Fibroblast of mammary gland (primary cell): ENCODE measurements at regions not wholly inside any gene's neighbourhood (a gene's known extent, or its start where the extent isn't known, plus 50 kb on each side); places are given as distances from the start of the nearest gene placed in this dataset.

Experiments
- DNase-seq: peaks from one replicate; pipeline ENCODE4 v3.0.0-alpha.2; 2010; ENCODE audit warnings: low read depth
- H3K4me3 ChIP-seq: 2 replicates; pipeline ENCODE4 v1.5.1; 2011; ENCODE audit warnings: low read depth, mild to moderate bottlenecking, low read length, moderate library complexity; ENCODE audit not compliant: control insufficient read depth
- TF ChIP-seq, protein P1 (sequence below): conservative IDR thresholded peaks from 2 replicates; pipeline ENCODE4 v1.5.1; 2011; ENCODE audit warnings: low read depth, low read length, inconsistent platforms; ENCODE audit not compliant: control insufficient read depth, insufficient read depth

GRCh38 chr18:53935399-53935798 lies 289.1 kb downstream of the MBD2 start:
- H3K4me3 ChIP-seq = no peak overlapping the region
- TF ChIP-seq, protein P1, sequence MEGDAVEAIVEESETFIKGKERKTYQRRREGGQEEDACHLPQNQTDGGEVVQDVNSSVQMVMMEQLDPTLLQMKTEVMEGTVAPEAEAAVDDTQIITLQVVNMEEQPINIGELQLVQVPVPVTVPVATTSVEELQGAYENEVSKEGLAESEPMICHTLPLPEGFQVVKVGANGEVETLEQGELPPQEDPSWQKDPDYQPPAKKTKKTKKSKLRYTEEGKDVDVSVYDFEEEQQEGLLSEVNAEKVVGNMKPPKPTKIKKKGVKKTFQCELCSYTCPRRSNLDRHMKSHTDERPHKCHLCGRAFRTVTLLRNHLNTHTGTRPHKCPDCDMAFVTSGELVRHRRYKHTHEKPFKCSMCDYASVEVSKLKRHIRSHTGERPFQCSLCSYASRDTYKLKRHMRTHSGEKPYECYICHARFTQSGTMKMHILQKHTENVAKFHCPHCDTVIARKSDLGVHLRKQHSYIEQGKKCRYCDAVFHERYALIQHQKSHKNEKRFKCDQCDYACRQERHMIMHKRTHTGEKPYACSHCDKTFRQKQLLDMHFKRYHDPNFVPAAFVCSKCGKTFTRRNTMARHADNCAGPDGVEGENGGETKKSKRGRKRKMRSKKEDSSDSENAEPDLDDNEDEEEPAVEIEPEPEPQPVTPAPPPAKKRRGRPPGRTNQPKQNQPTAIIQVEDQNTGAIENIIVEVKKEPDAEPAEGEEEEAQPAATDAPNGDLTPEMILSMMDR = no peak
- DNase-seq = no peak

- TF ChIP-seq, protein P1 = no peak
- no peak overlapping the region for H3K4me3 ChIP-seq
Measured at GRCh38 chr18:53920312-53921075, 304.0 kb downstream of the MBD2 start.

GRCh38 chr18:53918091-53918490 lies 306.4 kb downstream of the MBD2 start:
- H3K4me3 ChIP-seq = no peak overlapping the region
- no peak for DNase-seq
- TF ChIP-seq, protein P1 = no peak

More at GRCh38 chr18:53920312-53921075, 304.0 kb downstream of the MBD2 start:
- DNase-seq = no peak

GRCh38 chr18:53911200-53911599 lies 313.3 kb downstream of the MBD2 start:
- no peak for DNase-seq
- H3K4me3 ChIP-seq = no peak overlapping the region
- TF ChIP-seq, protein P1 = no peak

GRCh38 chr18:53909668-53910067 lies 314.8 kb downstream of the MBD2 start:
- TF ChIP-seq, protein P1 = peak; percentile 58
- DNase-seq = peak; percentile 59
- no peak overlapping the region for H3K4me3 ChIP-seq

DNA sequence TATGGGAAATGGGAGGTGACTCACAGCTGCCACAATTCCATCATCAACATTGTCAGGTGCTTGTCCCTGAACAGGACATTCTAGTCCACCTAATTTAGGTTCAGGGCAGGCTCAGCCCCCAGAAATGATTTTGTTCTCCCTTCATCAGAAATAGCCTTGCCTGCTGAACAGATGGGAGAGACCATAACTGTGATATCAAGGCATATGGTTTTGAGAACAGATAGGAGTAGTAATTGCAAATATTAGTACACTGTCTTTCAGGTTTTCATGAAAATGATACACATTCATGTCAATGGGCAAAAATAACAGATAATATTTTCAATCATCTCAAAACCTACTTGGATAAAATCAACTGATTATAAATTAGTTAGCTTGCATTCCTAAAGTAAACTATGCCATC lies 316.5 kb downstream of the MBD2 start:
- DNase-seq = no peak

More for the DNA sequence above, 316.5 kb downstream of the MBD2 start:
- TF ChIP-seq, protein P1 = no peak
- no peak overlapping the region for H3K4me3 ChIP-seq
